ENCODE measurements at regions not wholly inside any gene's neighbourhood (a gene's known extent, or its start where the extent isn't known, plus 50 kb on each side); places are given as distances from the start of the nearest gene placed in this dataset.

GRCh38 chr3:130260918-130261317 lies 84.6 kb upstream of the COL6A5 start:
- DNase-seq (ENCODE audit: low read depth) = no peak

- DNase-seq (ENCODE audit: low read depth) = no peak
Measured at GRCh38 chr3:130263708-130264107, 81.8 kb upstream of the COL6A5 start.

DNA sequence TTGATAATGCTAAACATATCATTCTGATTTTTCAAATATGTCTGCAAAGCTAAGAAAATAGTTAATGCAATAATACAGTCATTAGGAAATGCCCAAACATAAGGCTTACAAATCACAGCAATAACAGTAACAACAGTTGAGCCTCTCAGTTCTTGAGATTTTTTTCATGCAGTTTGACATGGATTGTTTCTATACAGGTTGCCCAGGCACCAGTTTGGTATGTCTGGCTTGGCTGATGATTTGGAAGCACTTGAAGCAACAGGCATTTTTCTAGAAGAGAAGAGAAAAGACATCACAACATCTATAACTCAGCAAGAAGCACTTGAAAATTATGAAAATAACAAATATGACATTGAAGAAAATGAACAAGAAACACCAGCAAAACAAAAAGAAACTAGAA lies 78.7 kb upstream of the COL6A5 start:
- no peak for DNase-seq (ENCODE audit: low read depth)

- peak; percentile 49 for DNase-seq (ENCODE audit: low read depth)
Measured at GRCh38 chr3:130276203-130276803, 69.2 kb upstream of the COL6A5 start.

GRCh38 chr3:130288670-130289069 lies 56.8 kb upstream of the COL6A5 start:
- DNase-seq (ENCODE audit: low read depth) = no peak

DNA sequence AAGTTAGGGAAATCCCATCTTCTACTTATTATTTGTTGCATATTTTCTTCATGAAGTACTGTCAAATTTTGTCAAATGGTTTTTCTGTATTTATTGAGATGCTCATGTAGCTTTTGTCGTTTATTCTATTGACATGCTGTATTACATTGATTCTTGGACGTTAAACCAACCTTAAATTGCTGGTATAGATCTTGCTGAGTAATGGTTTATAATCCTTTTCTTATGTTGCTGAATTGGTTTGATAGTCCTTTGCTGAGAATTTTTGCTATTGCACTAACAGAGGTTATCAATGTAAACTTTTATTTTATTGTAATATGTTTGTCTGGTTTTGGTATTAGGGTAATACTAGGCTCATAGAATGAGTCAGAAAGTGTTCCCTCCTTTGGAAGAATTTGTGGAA lies 54.3 kb upstream of the COL6A5 start:
- no peak for DNase-seq (ENCODE audit: low read depth)

GRCh38 chr3:130293247-130293646 lies 52.2 kb upstream of the COL6A5 start:
- no peak for DNase-seq (ENCODE audit: low read depth)

Measured in fibroblast of gingiva (primary cell).